GM19025 (cell line): ENCODE measurements at regions not wholly inside any gene's neighbourhood (a gene's known extent, or its start where the extent isn't known, plus 50 kb on each side); places are given as distances from the start of the nearest gene placed in this dataset.
A peak's percentile ranks its signal among the peaks of the same experiment; 100 is the strongest.
"Not testable (repeated sequence)": the region's sequence is repeated elsewhere in the genome, so short reads cannot be mapped to it uniquely, and the experiment has no call there.

Experiments used
- ATAC-seq: cut with Tn5 transposase; IDR thresholded peaks from one replicate; pipeline ENCODE4 v1.9.1; 2021; ENCODE audit warnings: mild to moderate bottlenecking, low read depth, moderate library complexity; ENCODE audit not compliant: unreplicated experiment

DNA sequence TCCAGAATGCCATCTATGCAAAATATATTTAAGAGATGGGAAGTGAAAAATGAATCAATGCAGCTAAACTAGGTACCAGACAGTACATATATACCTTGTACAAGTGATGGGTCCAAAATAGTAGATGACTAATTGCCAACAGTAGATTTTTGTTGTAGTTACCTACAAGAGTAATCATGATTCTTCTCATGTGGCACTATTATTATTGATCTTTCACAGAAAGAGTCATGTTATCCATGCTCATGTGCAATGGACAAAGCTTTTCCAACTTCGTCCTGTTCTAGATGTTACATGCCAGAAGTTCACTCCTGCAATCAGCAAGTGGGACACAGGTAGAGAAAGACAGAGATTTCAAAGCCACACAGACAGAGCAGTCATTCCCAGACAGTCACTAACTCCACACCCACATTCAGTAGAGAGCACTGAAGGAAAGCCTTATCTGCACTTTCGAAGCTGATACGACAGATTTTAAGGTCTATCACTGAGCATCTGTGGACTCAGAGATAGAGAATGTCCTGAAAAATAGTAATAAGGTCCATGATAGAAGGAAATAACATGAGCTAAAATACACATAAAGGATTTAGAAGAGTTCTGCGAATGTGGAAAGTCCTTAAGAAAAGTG is 101.6 kb upstream of the ITPRID2 start:
- peak; percentile 29 for ATAC-seq

DNA sequence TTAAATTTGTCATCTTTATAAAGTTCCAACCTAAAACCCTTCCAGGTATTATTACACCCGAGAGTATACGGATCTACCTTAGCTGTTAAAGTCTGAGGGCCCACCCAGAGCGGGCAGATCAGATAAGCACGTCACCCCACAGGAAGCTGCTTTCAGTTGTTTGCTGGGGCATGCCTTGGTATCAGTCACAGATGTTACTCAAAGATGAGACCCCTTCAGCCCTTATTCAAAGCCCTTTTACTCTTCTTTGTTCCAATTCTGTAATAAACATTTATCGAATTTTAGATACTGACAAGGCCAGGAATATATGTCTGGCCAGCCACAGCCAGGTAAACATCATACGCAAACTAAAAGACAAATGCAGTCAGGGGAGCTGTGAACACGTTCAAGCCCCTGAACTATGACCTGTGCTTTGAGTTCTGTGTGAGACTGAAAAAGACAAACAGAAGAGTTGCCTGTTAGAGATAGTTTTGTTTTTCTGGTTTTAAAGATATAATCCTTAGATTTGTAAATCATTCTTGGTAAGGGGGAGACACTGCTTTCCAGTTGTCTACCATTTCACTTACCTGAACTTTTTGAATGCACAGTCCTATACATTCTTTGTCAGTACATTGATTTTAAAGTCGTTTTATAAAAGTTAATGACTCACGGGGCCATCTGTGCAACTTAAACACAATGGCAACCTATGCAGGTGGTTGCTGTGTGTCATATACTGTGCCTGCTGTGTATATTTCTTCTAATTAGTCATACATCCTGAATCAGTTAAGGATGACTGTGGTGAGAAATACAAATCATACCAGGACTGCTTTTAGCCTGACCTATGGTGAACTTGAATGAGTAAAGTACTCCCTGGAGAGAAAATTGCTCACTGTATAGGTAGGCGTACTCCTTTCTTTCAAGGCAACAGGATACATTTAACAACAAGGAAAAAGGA is 100.5 kb upstream of the ITPRID2 start:
- peak; percentile 90 for ATAC-seq

DNA sequence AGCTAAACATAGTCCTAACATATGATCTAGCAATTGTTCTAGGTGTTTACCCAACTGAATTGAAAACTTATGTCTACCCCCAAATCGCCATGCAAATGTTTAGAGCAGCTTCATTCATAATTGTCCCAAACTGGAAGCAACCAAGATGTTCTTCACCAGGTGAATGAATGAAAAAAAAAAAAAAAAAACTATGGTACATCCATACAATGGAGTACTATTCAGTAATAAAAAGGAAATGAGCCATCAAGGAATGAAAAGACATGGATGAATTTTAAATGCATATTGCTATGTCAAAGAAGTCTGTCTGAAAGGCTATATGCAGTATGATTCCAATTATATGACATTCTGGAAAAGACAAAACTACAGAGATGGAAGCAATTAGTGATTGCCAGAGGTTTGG is 98.6 kb upstream of the ITPRID2 start:
- no peak for ATAC-seq

DNA sequence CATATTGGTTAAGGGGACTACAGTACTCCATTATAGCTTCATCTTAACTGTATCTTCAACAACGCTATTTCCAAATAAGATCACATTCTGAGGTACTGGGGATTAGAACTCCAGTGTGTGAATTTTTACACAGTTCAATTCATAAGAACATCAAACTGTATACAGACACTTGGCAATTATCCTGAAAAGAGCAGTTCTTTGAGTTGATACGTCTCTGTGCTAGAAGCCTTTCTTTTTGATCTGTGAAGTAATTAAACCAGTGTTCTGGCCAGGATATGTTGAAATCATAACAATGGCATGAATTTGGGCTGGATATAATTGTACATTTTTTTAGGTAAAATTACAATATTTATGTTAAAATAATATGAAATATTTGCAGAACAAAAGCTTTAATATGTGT is 93.5 kb upstream of the ITPRID2 start:
- ATAC-seq = no peak

DNA sequence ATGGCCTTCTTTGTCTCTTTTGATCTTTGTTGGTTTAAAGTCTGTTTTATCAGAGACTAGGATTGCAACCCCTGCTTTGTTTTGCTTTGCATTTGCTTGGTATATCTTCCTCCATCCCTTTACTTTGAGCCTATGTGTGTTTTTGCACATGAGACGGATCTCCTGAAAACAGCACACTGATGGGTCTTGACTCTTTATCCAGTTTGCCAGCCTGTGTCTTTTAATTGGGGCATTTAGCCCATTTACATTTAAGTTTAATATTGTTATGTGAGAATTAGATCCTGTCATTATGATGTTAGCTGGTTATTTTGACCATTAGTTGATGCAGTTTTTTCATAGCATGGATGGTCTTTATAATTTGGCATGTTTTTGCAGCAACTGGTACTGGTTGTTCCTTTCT is 89.2 kb upstream of the ITPRID2 start:
- ATAC-seq = not testable (repeated sequence)

DNA sequence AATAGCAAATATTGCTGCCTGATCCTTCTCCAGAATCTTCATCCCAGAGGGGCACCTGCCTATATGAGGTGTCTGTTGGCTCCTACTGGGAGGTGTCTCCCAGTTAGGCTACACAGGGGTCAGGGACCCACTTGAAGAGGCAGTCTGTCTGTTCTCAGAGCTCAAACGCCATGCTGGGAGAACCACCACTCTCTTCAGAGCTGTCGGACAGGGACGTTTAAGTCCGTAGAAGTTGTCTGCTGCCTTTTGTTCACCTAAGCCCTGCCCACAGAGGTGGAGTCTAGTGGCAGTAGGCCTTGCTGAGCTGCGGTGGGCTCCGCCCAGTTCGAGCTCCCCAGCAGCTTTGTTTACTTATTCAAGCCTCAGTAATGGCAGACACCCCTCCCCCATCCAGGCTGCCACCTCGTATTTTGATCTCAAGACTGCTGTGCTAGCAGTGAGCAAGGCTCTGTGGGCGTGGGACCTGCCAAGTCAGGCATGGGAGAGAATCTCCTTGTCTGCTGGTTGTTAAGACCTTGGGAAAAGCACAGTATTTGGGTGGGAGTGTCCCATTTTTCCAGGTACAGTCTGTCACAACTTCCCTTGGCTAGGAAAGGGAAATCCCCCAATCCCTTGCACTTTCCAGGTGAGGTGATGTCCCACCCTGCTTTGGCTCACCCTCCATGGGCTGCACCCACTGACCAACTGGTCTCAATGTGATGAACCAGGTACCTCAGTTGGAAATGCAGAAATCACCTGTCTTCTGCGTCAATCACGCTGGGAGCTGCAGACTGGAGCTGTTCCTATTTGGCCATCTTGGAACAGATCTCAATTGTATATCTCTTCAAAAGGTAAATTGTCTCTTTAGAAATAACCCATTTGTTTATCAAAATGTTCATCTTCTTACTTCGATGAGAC is 87.4 kb upstream of the ITPRID2 start:
- not testable (repeated sequence) for ATAC-seq

DNA sequence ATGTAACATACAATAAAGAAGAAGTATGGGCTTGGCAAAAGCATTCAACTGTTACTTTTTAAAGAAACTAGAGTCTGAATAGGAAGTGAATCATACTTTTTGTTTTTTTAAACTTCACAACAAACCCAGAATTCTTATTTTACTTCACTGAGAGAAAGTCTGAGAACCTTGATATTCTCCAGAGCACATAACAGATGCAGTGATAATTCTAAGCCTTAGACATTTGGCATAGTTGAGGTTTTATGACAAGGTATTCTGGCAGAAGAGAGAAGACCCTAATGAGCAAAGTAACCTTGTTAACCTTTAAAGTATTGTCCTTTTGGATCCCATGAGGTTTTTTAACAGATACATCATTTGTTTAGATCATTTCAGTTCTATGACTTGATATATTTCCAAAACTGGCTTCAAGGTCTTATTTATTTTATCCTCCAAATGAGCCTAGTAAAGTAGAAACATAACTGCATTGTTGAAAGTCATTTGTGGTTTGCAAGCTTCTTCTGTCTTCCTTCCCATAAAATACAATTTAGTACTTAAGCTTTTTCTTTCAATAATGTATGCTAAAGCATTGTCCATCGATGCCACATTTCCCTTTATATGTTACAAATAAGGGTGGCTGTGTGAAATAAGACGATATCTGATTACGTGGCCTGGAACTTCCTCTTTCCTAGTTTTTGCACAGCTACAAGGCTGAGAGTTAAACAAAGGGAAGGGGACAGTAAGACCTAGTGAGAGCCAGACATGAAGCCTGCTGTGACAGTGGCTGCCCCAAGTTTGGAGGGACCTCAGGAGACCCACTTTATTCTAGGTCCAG is 86.1 kb upstream of the ITPRID2 start:
- ATAC-seq = no peak

DNA sequence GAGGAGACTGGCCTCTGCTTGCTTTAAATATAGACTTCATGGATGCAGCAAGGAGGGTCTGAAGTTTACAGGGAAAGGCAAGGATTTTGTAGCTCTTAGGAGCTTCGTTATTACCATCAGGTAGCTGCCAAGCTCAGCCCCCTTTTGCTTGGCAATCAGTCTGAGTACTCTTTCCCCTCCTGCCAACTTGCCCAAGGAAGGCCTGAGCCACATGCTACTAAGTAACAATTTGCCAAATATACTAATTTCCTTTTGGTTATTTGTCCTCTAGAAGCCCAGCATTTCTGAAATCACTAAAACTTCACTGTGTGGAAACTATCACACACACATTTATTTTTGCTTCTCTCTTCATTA is 85.5 kb upstream of the ITPRID2 start:
- ATAC-seq = no peak

DNA sequence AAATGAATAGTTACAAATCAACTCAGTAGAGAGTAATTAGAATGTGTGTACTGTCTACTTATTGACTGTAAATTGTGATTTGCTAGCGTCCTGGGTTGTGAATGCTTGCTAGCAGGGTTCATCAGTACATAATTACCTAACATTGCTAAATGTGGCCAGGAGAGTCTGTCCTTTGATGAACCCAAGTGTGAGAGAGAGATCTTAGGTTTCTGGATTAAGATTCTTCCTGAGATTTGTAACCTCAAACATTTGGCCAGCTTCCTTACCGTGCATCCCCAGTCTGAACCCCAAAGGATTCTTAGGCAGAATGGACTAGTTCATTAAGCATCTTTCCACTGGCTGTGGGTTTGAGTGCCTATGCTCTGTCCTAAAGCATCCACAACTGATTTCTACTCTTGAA is 84.0 kb upstream of the ITPRID2 start:
- no peak for ATAC-seq

DNA sequence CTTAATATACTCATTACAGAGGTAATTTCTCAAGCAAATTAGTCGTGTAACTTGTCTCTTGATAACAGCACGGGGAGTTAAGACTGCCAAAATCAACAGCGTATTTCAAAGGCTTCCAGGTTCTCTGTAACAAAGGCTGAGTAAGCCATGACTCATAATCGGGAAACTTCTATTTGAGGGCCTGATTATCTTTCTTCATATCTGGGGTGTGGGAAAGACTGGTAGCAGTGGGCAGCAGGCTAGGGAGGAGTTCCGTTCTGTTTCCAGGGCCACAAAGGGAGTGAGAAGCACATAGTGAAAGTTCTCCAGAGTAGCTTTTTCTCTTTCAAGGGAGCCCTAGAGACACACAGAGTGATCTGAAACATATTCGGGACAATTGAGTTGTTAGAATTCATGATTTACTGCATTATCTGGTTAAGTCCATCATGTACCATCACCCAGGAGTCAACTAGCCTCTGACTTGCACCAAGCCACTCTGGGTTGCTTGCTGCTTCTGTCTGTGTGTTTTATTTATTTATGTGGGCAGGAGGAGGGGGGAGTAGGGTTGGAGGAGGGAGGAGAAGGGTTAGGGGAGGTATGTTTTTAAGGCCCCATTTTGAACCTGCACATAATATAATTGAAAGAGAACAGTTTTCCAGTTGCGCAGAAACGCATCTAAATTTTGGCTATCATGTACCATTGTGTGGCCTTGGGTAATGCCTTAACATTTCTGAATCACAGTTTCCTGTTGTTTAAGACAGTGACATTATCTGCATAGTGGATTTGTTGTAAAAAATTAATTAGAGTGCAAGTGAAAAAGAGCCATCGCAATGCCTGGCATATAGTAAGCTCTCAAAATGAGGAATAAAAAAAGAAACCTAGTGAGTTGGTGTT is 80.5 kb upstream of the ITPRID2 start:
- no peak for ATAC-seq

DNA sequence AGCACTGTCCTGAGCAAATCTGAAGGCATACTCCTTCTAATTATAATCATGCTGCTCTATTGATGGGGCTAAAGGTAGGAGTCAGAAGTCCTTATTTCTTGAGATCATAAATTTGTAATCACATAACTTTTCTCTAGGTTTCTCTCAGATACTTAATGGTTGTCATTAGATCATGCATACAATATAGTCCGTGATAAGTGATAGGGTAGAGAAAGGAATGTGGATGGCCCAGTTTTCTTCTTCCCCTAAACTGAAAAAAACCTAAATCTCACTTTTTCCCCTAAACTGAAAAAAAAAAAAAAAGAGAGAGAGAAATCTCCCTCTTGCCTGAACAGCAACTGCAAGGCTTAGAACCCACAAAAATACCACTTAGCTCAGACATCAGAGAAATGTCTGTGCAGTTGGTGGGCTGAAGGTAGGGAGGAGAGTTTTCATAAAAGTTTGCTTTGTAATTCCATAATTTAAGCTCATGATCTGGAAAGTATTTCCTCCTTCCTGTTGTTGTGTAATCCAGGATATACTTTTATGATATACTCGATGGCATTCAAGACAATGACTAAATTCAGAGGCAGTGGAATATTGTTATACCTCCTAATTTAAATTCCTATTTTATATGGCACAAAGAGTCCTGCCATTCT is 79.3 kb upstream of the ITPRID2 start:
- ATAC-seq = no peak

DNA sequence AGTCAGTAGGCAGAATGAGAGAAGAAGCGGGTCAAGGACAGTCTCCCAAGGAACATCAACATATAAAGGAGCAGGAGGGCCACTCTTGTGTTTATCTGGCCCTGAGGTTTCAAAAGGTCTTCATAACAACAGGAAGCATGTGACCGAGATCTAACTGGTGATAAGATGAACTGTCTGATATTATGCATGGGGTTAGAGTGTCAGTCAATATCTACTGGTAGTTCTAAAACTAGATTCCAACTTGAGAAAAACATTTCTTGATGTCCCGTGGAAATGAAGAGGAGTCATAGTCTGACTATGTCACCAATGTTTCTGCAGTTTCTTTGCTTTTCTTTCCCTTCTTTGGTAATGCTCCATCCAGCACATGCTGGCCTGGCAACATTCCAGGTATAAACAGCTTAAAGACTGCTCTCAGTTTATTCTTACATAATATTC is 77.5 kb upstream of the ITPRID2 start:
- no peak for ATAC-seq

DNA sequence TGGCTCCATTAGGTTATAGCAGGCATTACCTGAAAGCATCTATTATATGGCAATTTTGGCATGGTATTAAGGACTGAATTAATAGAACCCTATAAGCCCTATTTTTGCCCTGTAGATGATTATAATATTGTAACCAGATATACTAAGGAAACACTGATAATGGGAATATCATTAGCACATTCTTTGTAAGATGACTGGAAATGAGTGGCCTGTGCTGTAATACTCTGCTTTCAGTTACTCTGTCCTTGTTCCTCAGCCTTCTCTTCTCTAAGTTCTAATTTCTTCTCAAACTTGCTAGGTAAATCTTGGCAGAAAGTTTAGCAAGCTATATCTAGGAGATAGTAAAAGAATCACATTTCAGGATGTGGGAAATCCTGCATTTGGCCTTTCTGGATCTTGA is 74.0 kb upstream of the ITPRID2 start:
- ATAC-seq = no peak

DNA sequence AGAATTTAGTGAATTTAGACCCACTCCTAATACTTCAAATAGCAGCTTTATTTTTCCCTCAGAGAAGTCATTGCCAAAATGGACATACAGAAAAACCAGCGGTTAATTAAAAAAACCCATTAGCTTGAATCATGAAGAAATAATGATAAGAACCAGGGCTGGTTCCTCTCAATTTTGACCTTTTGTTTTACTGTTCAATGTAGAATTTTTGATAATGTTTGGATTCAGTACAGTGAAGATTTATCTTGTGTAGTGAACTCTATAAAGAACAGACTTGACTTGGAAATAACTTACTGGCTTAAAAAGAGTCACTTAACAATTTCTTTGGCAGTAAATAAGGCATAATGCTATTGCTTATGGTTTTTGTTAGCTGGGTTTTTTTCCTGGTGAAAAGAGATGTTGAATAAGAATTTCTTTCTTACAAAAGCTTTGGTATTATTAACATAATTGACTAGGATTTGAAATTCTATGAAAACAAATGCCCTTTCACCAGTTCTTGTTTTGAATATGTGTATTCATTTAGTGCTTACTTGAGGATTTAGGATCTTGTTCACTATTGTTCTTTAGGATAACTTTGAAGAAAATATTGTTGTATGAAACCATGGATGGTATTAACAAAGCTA is 73.4 kb upstream of the ITPRID2 start:
- ATAC-seq = no peak

DNA sequence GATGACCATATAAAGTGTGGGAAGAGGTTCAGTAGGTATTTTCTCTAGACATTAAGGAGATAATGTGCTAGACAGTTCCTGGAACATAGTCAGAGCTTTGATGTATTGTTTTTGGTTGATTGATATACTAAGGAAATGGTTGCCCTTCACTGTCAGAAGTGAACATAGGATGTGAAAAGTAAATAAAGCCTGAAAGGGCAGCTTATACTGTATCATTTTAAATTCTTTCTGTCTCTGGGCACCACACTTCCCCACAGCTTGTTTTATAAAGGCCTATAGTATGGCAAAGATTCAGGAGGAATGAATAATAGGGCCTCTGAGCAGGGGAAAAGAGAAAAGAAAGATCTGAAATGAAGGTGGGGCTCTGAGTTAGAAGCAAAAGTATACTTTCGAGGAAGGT is 72.7 kb upstream of the ITPRID2 start:
- no peak for ATAC-seq

DNA sequence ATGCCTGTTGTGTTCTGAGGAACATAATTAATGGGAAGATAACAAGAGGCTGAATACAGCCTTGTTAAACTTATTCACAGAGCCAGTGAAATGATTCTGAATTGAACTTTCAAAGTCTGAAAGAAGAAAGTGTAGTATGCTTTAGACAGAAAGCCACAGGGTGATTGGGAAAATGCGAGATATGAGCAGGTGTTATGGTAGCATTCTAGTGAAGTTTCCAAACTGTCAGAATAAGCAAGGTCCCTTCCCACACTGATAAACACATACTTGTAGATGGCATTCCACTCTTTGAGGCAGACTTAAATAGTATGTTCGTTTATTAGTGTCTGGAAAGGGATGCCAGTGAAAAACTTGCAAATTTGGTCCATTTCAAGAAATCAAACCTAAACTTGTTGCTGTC is 70.5 kb upstream of the ITPRID2 start:
- ATAC-seq = no peak

DNA sequence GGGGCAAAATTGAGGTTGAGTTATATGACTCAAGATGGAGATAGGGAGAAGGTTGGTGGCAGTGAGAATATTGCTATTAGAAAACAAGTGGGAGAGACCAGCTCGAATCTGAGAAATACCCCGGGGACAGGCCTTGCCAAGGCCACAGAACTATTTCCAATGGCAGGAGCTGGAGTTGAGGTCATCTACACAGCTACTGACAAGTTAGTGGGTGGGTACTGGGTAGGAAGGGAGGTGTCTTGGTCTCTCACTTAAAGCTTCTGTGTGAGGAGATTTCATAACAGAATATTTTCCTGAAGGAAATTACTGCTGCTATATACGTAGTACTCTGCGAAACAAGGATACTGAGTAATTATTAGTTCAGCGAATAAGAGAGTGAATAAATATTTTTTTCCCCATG is 69.4 kb upstream of the ITPRID2 start:
- no peak for ATAC-seq

DNA sequence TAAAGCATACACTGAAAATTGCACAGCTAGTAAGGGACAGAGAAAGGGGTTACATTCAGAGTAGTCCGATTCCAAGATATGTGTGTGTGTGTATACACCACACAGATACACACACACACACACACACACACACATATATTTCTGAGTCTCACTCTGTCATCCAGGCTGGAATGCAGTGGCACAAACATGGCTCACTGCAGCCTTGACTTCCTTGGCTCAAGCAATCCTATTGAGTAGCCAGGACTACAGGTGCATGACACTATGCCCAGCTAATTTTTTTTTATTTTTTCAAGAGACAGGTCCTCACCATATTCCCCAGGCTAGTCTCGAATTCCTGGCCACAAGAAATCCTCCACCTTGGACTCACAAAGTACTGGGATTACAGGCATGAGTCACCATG is 68.1 kb upstream of the ITPRID2 start:
- no peak for ATAC-seq
